Ascending aorta (tissue), 2 donors: ENCODE measurements at regions not wholly inside any gene's neighbourhood (a gene's known extent, or its start where the extent isn't known, plus 50 kb on each side); places are given as distances from the start of the nearest gene placed in this dataset.

Experiments used
- DNase-seq, 2 donors: peaks; one replicate each; pipeline ENCODE4 v3.0.0-alpha.2; 2019; ENCODE audit warnings: low spot score in 2 of 2
- H3K27ac ChIP-seq, 2 donors: fragments of 200-600 bp; sonication (generic); one replicate each; pipeline ENCODE4 v1.5.1; 2016 to 2017; ENCODE audit warnings: mild to moderate bottlenecking in 1 of 2
- H3K27me3 ChIP-seq: fragments of 200-600 bp; sonication (generic); one replicate; pipeline ENCODE4 v1.5.1; 2017
- H3K36me3 ChIP-seq, 2 donors: fragments of 200-600 bp; sonication (generic); one replicate each; pipeline ENCODE4 v1.5.1; 2016
- H3K4me1 ChIP-seq, 2 donors: fragments of 200-600 bp; sonication (generic); one replicate each; pipeline ENCODE4 v1.5.1; 2016 to 2017; ENCODE audit warnings: mild to moderate bottlenecking in 1 of 2
- H3K4me3 ChIP-seq, 2 donors: fragments of 200-600 bp; sonication (generic); one replicate each; pipeline ENCODE4 v1.5.1; 2016 to 2017; ENCODE audit warnings: mild to moderate bottlenecking in 1 of 2
- H3K9me3 ChIP-seq, 2 donors: fragments of 200-600 bp; sonication (generic); one replicate each; pipeline ENCODE4 v1.5.1; 2016
- CTCF ChIP-seq, 3 experiments: fragments of 200-600 bp in 2 of 3; fragments of 450-650 bp in 1 of 3; sonication (generic) in 2 of 3; IDR thresholded peaks; one replicate each; pipeline ENCODE4 v1.5.1; 2016 to 2019; ENCODE audit warnings: antibody characterized with exemption in 3 of 3, mild to moderate bottlenecking in 1 of 3, moderate library complexity in 1 of 3
- intact Hi-C: fragments of 100-400 bp; cut with DNase I; formaldehyde crosslinking; loops from one replicate; pipeline ENCODE4 v1.15.1; 2023

- Histone ChIP-seq H3K27ac (peak overlapping the region; percentile 91 to 95), H3K27me3 (no peaks in the 10 kb centered on the region), H3K36me3 (peaks cover 15 to 27% of the 10 kb centered on the region in 2 donors), H3K4me1 (peaks cover 9 to 57% of the 10 kb centered on the region in 2 donors), H3K9me3 (no peaks in the 10 kb centered on the region), H3K4me3 (peak overlapping the region; percentile 48 to 59)
- DNase-seq, result no peak
- intact Hi-C loops, result no loop called here
- no peak for TF ChIP-seq CTCF (IDR thresholded peaks at IDR 0.05)
These were observed 133.3 kb upstream of the DMRT1 start for GRCh38 chr9:708182-708550.

DNA sequence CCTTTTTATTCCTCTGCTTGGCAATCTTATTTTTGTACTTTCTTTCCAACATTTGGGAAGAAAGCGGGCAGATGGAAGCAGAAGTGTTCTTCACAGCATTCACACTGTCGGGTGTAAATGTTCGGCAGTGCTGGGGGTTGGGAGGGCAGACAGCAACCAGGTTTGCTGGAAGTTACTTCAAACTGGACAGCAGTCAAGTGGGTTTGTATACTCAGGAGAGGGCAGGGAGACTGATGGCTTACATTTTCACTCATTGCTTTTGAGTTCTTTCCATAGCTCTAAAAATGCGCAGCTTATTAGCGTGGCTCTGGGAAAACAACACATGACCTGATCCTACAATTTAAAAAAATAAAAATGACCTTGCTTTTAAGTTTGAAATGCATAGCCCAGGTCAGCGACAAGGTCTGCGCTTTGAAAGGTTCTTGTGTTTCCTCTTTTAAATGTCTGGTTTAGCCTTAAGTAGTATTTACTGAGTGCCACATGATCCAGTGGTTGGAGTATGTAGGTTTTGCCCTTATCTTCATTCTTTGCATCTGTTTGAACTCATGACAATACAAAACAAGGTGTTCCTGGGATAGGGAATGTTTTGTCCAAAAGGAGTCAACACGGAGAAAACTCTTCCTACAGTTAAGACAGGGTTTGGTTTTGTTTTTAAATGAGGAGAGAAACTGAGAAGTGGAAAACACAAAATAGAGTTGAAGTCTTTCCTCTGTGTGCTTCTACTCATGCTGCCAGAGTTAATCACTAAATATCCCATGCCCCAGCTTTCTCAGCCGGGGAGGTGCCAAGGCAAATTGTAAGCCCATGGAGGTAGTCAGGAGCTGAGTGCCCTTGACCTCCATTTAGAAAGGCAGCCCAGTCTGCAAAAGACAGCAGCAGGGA lies 132.7 kb upstream of the DMRT1 start:
- TF ChIP-seq CTCF (IDR thresholded peaks at IDR 0.05), result no peak
- H3K27ac ChIP-seq, result peak overlapping the region; percentile 91 to 95
- no peaks in the 10 kb centered on the region for H3K9me3 ChIP-seq
- no peaks in the 10 kb centered on the region for H3K27me3 ChIP-seq
- peaks cover 9 to 56% of the 10 kb centered on the region in 2 donors for H3K4me1 ChIP-seq
- no peak for DNase-seq
- intact Hi-C loops, result no loop called here
- H3K4me3 ChIP-seq, result peak overlapping the region; percentile 48 to 59
- peaks cover 15 to 31% of the 10 kb centered on the region in 2 donors for H3K36me3 ChIP-seq

DNA sequence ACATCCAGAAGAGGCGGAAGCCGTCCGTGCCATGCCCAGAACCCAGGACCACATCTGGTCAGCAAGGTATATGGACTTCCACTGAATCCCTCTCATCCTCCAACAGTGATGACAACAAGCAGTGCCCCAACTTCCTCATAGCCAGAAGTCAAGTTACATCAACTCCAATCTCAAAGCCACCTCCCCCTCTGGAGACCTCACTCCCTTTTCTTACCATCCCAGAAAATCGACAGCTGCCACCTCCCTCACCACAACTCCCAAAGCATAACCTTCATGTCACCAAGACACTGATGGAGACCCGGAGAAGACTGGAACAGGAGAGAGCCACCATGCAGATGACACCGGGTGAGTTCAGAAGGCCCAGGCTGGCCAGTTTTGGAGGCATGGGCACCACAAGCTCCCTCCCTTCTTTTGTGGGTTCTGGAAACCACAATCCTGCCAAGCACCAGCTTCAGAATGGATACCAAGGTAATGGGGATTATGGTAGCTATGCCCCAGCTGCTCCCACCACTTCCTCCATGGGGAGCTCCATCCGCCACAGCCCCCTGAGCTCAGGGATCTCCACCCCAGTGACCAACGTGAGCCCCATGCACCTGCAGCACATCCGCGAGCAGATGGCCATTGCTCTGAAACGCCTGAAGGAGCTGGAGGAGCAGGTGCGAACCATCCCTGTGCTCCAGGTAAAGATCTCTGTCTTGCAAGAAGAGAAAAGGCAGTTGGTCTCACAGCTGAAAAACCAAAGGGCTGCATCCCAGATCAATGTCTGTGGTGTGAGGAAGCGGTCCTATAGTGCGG lies 130.3 kb upstream of the DMRT1 start:
- DNase-seq, result peak in 1 of 2 donors; percentile 59
- Histone ChIP-seq H3K4me1 (peaks cover 6 to 33% of the 10 kb centered on the region in 2 donors), H3K27me3 (no peaks in the 10 kb centered on the region), H3K27ac (peak overlapping the region; percentile 91 to 95), H3K36me3 (peaks cover 15 to 34% of the 10 kb centered on the region in 2 donors), H3K4me3 (peak overlapping the region; percentile 51 to 59), H3K9me3 (no peaks in the 10 kb centered on the region)
- intact Hi-C loops, result no loop called here
- TF ChIP-seq CTCF (IDR thresholded peaks at IDR 0.05), result no peak

DNA sequence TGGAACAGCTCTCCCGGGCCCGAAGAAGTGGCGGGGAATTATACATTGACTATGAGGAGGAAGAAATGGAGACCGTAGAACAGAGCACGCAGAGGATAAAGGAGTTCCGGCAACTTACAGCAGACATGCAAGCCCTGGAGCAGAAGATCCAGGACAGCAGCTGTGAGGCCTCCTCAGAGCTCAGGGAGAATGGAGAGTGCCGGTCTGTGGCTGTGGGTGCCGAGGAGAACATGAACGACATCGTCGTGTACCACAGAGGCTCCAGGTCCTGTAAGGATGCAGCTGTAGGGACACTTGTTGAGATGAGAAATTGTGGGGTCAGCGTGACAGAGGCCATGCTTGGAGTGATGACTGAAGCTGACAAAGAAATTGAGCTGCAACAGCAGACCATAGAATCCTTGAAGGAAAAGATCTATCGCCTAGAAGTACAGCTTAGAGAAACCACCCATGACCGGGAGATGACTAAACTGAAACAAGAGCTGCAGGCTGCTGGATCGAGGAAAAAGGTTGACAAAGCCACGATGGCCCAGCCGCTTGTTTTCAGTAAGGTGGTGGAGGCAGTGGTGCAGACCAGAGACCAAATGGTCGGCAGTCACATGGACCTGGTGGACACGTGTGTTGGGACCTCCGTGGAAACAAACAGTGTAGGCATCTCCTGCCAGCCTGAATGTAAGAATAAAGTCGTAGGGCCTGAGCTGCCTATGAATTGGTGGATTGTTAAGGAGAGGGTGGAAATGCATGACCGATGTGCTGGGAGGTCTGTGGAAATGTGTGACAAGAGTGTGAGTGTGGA lies 129.5 kb upstream of the DMRT1 start:
- peak overlapping the region; percentile 51 to 59 for H3K4me3 ChIP-seq
- H3K4me1 ChIP-seq, result peaks cover 6 to 33% of the 10 kb centered on the region in 2 donors
- H3K27ac ChIP-seq, result peak overlapping the region; percentile 91 to 95
- no peak for TF ChIP-seq CTCF (IDR thresholded peaks at IDR 0.05)
- peak in 1 of 2 donors; percentile 62 for DNase-seq
- intact Hi-C loops, result no loop called here
- peaks cover 15 to 34% of the 10 kb centered on the region in 2 donors for H3K36me3 ChIP-seq
- H3K9me3 ChIP-seq, result no peaks in the 10 kb centered on the region
- H3K27me3 ChIP-seq, result no peaks in the 10 kb centered on the region

GRCh38 chr9:712643-713042 lies 128.9 kb upstream of the DMRT1 start:
- Histone ChIP-seq H3K27me3 (no peaks in the 10 kb centered on the region), H3K27ac (peak overlapping the region; percentile 91 to 95), H3K36me3 (peaks cover 15 to 34% of the 10 kb centered on the region in 2 donors), H3K4me3 (peak overlapping the region; percentile 51 to 59), H3K9me3 (no peaks in the 10 kb centered on the region), H3K4me1 (peaks cover 6 to 33% of the 10 kb centered on the region in 2 donors)
- no peak for TF ChIP-seq CTCF (IDR thresholded peaks at IDR 0.05)
- intact Hi-C loops, result no loop called here
- peak in 1 of 2 donors; percentile 62 for DNase-seq
